ENCODE measurements at regions not wholly inside any gene's neighbourhood (a gene's known extent, or its start where the extent isn't known, plus 50 kb on each side); places are given as distances from the start of the nearest gene placed in this dataset.

GRCh38 chr2:35428548-35428947 is 927.0 kb upstream of the CRIM1 start:
- peak; percentile 21 for DNase-seq (ENCODE audit: low read depth)
- H3K4me3 ChIP-seq (ENCODE audit: low read depth, low read length) = no peak overlapping the region
- peak; percentile 59 for TF ChIP-seq CTCF (conservative IDR thresholded peaks at IDR 0.05; ENCODE audit: low read depth, low read length)

- no peak for TF ChIP-seq CTCF (conservative IDR thresholded peaks at IDR 0.05; ENCODE audit: low read depth, low read length)
- no peak for DNase-seq (ENCODE audit: low read depth)
Observed at GRCh38 chr2:35421485-35421884, 934.1 kb upstream of the CRIM1 start.

GRCh38 chr2:35417293-35417692 is 938.3 kb upstream of the CRIM1 start:
- TF ChIP-seq CTCF (conservative IDR thresholded peaks at IDR 0.05; ENCODE audit: low read depth, low read length) = no peak
- H3K4me3 ChIP-seq (ENCODE audit: low read depth, low read length) = no peak overlapping the region
- no peak for DNase-seq (ENCODE audit: low read depth)

More at GRCh38 chr2:35421485-35421884, 934.1 kb upstream of the CRIM1 start:
- no peak overlapping the region for H3K4me3 ChIP-seq (ENCODE audit: low read depth, low read length)

- H3K4me3 ChIP-seq (ENCODE audit: low read depth, low read length) = no peak overlapping the region
- no peak for TF ChIP-seq CTCF (conservative IDR thresholded peaks at IDR 0.05; ENCODE audit: low read depth, low read length)
Observed at GRCh38 chr2:35416391-35417140, 939.0 kb upstream of the CRIM1 start.

GRCh38 chr2:35415942-35416341 is 939.6 kb upstream of the CRIM1 start:
- TF ChIP-seq CTCF (conservative IDR thresholded peaks at IDR 0.05; ENCODE audit: low read depth, low read length) = no peak
- no peak overlapping the region for H3K4me3 ChIP-seq (ENCODE audit: low read depth, low read length)
- DNase-seq (ENCODE audit: low read depth) = no peak

More at GRCh38 chr2:35416391-35417140, 939.0 kb upstream of the CRIM1 start:
- no peak for DNase-seq (ENCODE audit: low read depth)

- H3K4me3 ChIP-seq (ENCODE audit: low read depth, low read length) = no peak overlapping the region
- peak; percentile 1 for DNase-seq (ENCODE audit: low read depth)
- peak; percentile 42 for TF ChIP-seq CTCF (conservative IDR thresholded peaks at IDR 0.05; ENCODE audit: low read depth, low read length)
Observed at GRCh38 chr2:35415282-35415681, 940.3 kb upstream of the CRIM1 start.
